Chondrocyte (in vitro differentiated cells): ENCODE measurements at regions not wholly inside any gene's neighbourhood (a gene's known extent, or its start where the extent isn't known, plus 50 kb on each side); places are given as distances from the start of the nearest gene placed in this dataset.

Experiments
- DNase-seq: peaks from one replicate; pipeline ENCODE4 v3.0.0; 2021; ENCODE audit warnings: mixed read lengths, low spot score
- H3K27ac Mint-ChIP-seq: one replicate; pipeline ENCODE4 v1.8.0; 2021; ENCODE audit warnings: mild to moderate bottlenecking, moderate library complexity, mixed read lengths; ENCODE audit not compliant: unreplicated experiment
- H3K27me3 Mint-ChIP-seq: 2 replicates; pipeline ENCODE4 v1.8.0; 2021; ENCODE audit warnings: low read depth, mixed read lengths
- H3K36me3 Mint-ChIP-seq: 2 replicates; pipeline ENCODE4 v1.8.0; 2021; ENCODE audit warnings: low read depth, mixed read lengths
- H3K4me1 Mint-ChIP-seq: 2 replicates; pipeline ENCODE4 v1.8.0; 2021; ENCODE audit warnings: low read depth, mild to moderate bottlenecking, mixed read lengths
- H3K4me3 Mint-ChIP-seq: one replicate; pipeline ENCODE4 v1.8.0; 2021; ENCODE audit warnings: mild to moderate bottlenecking, moderate library complexity, mixed read lengths; ENCODE audit not compliant: unreplicated experiment
- H3K9me3 Mint-ChIP-seq: 2 replicates; pipeline ENCODE4 v1.8.0; 2021; ENCODE audit warnings: low read depth, mixed read lengths
- TF ChIP-seq, protein P1 (sequence below): fragments of 200-600 bp; sonication (generic); IDR thresholded peaks from 2 replicates; pipeline ENCODE4 v1.5.0; 2021; ENCODE audit warnings: antibody characterized with exemption, mild to moderate bottlenecking, moderate library complexity

DNA sequence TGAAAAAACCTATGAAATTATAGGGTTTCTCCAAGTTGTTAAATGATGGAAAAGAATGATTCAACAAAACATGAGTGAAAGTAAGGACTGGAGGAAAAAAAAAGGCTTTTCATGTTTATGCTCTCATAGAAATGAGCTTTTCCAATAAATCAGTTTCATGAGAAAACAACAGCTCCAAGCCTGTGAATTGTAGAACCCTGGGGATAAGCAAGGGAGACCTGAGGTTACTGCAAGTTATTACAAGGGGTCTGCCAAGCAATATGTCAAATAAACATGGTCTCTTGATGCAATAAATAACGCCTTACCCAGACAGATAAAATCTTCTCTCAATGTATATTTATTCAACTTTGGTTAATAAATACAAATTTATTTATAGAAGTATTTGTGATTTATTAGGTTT lies 577.9 kb upstream of the GCFC2 start:
- no peaks in the 10 kb centered on the region for H3K36me3 Mint-ChIP-seq
- H3K27ac Mint-ChIP-seq = no peak overlapping the region
- no peaks in the 10 kb centered on the region for H3K9me3 Mint-ChIP-seq
- no peaks in the 10 kb centered on the region for H3K4me1 Mint-ChIP-seq
- TF ChIP-seq, protein P1, sequence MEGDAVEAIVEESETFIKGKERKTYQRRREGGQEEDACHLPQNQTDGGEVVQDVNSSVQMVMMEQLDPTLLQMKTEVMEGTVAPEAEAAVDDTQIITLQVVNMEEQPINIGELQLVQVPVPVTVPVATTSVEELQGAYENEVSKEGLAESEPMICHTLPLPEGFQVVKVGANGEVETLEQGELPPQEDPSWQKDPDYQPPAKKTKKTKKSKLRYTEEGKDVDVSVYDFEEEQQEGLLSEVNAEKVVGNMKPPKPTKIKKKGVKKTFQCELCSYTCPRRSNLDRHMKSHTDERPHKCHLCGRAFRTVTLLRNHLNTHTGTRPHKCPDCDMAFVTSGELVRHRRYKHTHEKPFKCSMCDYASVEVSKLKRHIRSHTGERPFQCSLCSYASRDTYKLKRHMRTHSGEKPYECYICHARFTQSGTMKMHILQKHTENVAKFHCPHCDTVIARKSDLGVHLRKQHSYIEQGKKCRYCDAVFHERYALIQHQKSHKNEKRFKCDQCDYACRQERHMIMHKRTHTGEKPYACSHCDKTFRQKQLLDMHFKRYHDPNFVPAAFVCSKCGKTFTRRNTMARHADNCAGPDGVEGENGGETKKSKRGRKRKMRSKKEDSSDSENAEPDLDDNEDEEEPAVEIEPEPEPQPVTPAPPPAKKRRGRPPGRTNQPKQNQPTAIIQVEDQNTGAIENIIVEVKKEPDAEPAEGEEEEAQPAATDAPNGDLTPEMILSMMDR = no peak
- DNase-seq = no peak
- H3K4me3 Mint-ChIP-seq = no peak overlapping the region
- H3K27me3 Mint-ChIP-seq = peaks cover 5% of the 10 kb centered on the region

DNA sequence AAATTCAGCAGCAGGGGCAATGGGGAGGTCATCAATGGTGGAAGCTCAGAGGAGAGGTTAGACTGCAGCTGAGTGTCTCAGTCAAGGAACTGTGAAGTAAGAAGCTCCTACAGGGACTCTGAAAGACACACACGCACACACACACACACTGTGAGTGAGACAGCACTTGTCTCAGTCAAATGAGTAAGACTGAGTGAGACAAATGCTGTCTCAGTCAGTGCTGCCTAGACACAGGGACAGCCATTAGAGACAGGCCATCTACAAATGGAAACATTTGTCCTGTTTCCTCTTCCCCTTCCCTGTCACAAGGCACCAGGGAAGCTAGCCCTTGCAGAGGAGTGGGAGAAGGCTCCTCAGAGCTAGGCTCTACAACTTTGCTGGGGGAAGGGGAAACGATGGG lies 577.4 kb upstream of the GCFC2 start:
- Mint-ChIP-seq H3K4me3 (no peak overlapping the region), H3K4me1 (no peaks in the 10 kb centered on the region), H3K36me3 (no peaks in the 10 kb centered on the region), H3K27ac (no peak overlapping the region), H3K27me3 (peaks cover 5% of the 10 kb centered on the region), H3K9me3 (no peaks in the 10 kb centered on the region)
- DNase-seq = no peak
- TF ChIP-seq, protein P1 = no peak

DNA sequence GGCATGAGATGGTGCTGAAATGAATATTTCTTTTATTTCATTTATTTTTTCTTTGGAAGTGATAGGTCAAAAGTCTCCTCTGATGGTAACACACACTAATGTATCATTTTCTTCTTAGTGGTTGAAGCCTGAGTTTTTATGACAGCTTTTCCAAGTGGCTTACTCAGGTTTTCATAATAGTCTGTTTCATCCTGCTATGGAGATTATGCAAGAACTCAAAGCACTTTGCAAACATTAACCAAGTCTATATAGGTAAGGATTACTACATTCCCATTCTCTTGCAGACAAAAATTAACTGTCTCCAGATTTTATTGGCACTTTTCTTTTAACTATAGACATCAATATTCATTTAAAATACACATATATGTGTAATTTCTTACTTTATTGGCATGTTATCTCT lies 572.6 kb upstream of the GCFC2 start:
- Mint-ChIP-seq H3K27ac (no peak overlapping the region), H3K4me3 (no peak overlapping the region), H3K27me3 (peaks cover 8% of the 10 kb centered on the region), H3K4me1 (no peaks in the 10 kb centered on the region), H3K36me3 (no peaks in the 10 kb centered on the region), H3K9me3 (no peaks in the 10 kb centered on the region)
- no peak for DNase-seq
- TF ChIP-seq, protein P1 = no peak

DNA sequence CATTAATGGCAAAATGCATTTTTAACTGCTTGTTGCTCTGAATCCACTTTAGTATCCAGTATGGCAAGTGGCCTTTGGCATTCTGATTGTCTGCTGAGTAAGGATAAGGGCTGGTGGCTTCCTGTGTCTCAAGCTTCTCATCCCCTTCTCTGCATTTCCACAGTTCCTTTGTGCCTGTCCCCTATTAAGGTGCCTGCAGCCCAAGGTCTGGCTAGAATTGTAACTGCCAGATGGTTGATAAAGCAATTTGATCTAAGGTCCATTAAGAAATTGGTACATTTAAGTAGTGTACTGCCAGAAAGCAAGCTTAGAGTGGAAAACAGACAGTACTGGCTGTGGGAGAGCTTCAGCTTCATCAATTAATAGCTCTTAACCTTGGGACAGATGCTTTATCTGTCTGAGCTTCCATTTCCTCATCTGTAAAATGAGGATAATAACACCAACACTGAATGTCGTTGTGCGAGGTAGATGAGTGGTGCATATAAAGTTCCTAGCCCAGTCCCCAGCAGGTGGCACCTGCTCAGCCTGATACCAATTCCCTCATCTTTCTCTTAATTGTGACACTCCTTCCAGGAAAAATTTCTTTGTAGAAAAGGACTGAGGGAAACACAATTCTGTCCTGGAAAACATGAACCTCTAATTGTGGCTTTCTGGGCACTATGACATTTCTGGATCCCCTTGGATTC lies 570.6 kb upstream of the GCFC2 start:
- no peaks in the 10 kb centered on the region for H3K4me1 Mint-ChIP-seq
- H3K27me3 Mint-ChIP-seq = peaks cover 8% of the 10 kb centered on the region
- TF ChIP-seq, protein P1 = no peak
- no peak for DNase-seq
- H3K9me3 Mint-ChIP-seq = no peaks in the 10 kb centered on the region
- no peaks in the 10 kb centered on the region for H3K36me3 Mint-ChIP-seq
- H3K4me3 Mint-ChIP-seq = no peak overlapping the region
- H3K27ac Mint-ChIP-seq = no peak overlapping the region

DNA sequence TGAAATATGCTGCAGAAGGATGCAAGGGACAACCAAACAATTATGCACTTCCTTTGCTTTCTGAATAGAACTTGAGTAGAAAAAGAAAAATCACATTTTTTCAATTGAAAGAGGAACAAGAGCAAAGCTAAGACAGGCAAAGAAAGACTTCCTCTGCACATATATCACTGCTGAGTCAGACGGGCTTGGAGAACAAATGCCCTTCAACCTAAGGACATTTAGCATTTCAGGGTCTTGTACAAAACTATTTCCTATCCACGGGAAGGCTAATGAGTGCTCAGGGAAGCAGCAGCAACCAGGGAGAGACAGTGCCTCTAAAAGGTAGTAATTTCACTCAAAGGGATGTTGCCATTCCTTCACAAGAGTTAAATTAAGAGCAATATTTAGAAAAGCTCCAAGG lies 570.0 kb upstream of the GCFC2 start:
- H3K4me1 Mint-ChIP-seq = no peaks in the 10 kb centered on the region
- peaks cover 8% of the 10 kb centered on the region for H3K27me3 Mint-ChIP-seq
- H3K4me3 Mint-ChIP-seq = no peak overlapping the region
- TF ChIP-seq, protein P1 = no peak
- H3K9me3 Mint-ChIP-seq = no peaks in the 10 kb centered on the region
- no peak for DNase-seq
- H3K27ac Mint-ChIP-seq = no peak overlapping the region
- H3K36me3 Mint-ChIP-seq = no peaks in the 10 kb centered on the region
